Putamen (tissue), 1 donor: ENCODE measurements at regions not wholly inside any gene's neighbourhood (a gene's known extent, or its start where the extent isn't known, plus 50 kb on each side); places are given as distances from the start of the nearest gene placed in this dataset.
"Not testable (repeated sequence)": the region's sequence is repeated elsewhere in the genome, so short reads cannot be mapped to it uniquely, and the experiment has no call there.

Experiments used
- DNase-seq: peaks from one replicate; pipeline ENCODE4 v3.0.0-alpha.2; 2016; ENCODE audit warnings: low spot score

GRCh38 chr13:70994191-70994590 is 872.8 kb downstream of the DACH1 start:
- no peak for DNase-seq

GRCh38 chr13:70987043-70987442 is 878.8 kb upstream of the KLHL1 start:
- DNase-seq, result no peak

GRCh38 chr13:70985371-70985770 is 877.1 kb upstream of the KLHL1 start:
- DNase-seq, result no peak

GRCh38 chr13:70981219-70981618 is 873.0 kb upstream of the KLHL1 start:
- not testable (repeated sequence) for DNase-seq

- no peak for DNase-seq
These were observed 861.1 kb upstream of the KLHL1 start for GRCh38 chr13:70969321-70969720.

GRCh38 chr13:70967564-70967963 is 859.3 kb upstream of the KLHL1 start:
- no peak for DNase-seq

DNA sequence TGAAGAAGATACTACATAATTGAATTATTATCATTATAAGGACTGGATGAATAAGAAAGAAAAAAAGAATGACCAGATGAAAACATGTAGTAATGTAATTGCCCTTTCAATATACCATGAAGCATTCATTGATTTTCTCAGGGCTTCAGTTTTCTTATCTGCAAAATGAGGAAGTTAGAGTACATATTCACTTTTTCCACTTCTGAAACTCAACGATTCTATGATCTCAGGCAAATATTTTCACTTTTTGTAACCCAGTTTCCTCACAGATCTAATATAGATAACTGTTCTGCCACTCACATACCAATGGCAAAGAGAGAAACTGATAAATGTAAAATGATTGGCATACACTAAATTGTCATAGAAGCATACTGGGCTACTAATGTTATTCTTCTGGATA is 856.6 kb upstream of the KLHL1 start:
- no peak for DNase-seq

GRCh38 chr13:70964124-70964523 is 855.9 kb upstream of the KLHL1 start:
- DNase-seq, result no peak

GRCh38 chr13:70960841-70961443 is 852.7 kb upstream of the KLHL1 start:
- DNase-seq, result peak; percentile 39

GRCh38 chr13:70959035-70959775 is 851.0 kb upstream of the KLHL1 start:
- no peak for DNase-seq

GRCh38 chr13:70955887-70956286 is 847.6 kb upstream of the KLHL1 start:
- no peak for DNase-seq

DNA sequence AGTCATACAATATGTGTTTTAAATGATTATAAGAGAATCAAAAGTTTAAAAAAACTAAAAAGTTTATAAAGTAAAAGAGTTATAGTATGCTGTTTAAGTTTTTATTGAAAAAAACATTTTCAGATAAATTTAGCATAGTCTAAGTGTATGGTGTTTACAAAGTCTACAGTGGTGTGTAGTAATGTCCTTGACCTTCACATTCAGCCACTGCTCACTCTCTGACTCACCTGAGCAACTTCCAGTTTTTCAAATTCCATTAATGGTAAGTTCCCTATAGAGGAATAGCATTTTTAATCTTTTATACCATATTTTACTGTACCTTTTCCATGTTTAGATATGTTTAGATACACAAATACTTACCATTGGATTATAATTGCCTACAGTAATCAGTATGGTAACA is 842.4 kb upstream of the KLHL1 start:
- no peak for DNase-seq

- no peak for DNase-seq
These were observed 837.3 kb upstream of the KLHL1 start for GRCh38 chr13:70945506-70945905.

DNA sequence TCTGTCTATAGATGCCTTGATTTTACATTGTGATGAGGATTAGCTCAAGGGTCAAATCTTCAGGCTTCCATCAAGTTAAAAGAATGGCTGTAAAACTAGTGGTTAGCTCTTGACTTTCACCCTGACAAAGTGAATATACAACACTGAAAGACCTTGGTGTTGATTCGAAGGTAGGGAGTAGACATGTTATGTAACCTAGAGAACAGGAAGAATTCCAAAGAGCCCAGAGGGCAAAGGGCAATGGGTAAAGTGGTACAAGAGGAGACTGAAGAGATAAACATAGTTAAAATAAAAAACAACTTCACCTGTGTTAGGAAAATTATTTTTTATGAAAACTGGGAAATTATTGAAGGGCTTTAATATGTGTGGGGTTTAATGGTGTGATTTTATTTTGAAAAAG is 833.2 kb upstream of the KLHL1 start:
- DNase-seq, result no peak

DNA sequence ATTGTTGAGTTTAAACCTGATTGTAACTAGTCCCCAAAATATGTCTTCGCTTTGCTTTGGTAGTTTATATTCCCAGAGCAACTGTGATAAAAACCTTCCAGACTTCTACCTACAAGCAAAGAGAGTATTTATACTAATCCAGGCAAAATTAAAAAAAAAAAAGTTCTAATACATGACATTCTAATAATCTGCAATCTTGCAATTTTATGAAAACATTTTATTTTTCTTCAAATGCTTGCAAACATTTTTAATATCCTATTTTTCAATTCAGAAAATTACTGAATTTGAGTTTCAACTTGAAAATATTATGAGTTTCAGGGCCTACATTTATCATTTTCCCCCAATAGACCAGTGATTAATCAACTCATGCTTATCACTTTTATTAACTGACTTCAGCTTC is 830.2 kb upstream of the KLHL1 start:
- no peak for DNase-seq

DNA sequence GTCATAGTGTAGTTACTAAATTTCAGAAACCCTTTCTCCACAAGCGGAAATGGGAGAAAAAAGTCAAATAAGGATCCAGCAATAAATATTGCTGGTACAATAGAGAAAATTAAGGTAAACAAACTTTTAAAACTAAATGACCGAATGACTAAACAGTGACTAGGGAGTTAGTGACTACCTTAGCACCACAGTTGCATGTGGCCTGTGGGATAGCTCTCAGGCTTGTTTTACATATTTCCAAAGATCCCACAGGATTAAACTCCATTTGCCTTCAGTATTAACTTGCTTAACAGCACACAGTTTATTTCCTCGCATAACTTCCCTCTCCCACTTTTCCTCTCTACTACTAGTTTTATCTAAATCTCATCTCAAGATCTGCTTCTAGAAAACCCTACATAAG is 824.3 kb upstream of the KLHL1 start:
- DNase-seq, result no peak

- DNase-seq, result no peak
These were observed 815.9 kb upstream of the KLHL1 start for GRCh38 chr13:70923863-70924752.

DNA sequence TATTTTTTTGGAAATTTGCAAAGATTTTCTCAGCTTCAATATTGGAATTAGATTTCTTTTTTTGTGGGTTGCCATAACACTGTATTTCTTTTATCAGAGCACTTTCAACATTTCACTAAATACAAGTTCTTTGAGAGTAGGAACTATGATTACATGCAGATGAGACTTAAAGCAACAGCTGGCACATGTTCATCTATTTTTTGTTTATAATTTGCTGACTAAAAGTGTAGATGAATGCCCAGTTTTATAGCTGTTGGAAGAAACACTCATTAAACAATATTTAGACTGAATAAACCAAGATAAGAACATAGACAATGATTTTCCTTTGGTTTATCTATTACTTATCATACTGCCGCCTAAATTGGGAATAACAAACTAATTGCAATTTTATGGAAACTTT is 803.0 kb upstream of the KLHL1 start:
- DNase-seq, result no peak

DNA sequence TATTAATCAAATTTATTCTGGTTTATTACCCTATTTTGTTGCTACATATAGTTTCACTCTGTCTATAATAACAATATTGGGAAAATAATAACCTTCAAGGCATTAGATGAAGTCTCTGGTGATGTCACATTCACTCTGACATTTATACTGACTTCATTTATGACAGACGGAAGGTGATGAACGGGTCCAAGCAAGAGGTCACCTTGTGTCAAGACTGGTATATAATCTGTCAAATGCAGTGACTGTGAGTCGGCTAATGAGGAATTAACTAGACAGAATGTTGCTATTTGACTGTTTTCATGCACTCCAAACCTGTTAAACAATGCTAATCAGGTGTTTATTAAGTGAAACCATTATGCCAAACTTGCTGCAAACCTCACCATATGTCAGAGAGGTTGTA is 800.5 kb upstream of the KLHL1 start:
- DNase-seq, result no peak

GRCh38 chr13:70905035-70905434 is 796.8 kb upstream of the KLHL1 start:
- no peak for DNase-seq

- DNase-seq, result no peak
These were observed 787.9 kb upstream of the KLHL1 start for GRCh38 chr13:70896136-70896535.

DNA sequence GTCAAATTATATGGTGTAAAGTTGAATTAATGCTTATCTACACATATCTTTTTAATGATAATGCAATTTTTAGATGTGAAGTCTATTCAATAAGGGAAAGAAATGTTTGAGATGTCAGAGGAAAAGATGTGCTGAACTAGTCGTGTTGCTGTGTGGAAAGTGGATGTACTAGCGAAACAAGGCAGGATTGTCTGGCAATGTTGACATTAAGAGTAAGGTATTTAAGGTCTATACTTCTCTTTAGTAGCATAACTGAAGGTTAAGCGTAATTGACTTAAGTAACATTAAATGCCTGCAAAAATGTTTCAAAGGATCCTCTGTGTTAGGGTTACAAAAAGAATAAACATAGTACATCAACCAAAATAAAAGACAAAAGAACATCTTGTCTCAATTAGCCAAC is 787.3 kb upstream of the KLHL1 start:
- DNase-seq, result no peak

GRCh38 chr13:70894258-70894657 is 786.0 kb upstream of the KLHL1 start:
- DNase-seq, result no peak
